Motor neuron (in vitro differentiated cells): ENCODE measurements at regions not wholly inside any gene's neighbourhood (a gene's known extent, or its start where the extent isn't known, plus 50 kb on each side); places are given as distances from the start of the nearest gene placed in this dataset.
"Not testable (repeated sequence)": the region's sequence is repeated elsewhere in the genome, so short reads cannot be mapped to it uniquely, and the experiment has no call there.

ENCODE experiments used
- ATAC-seq, 8 experiments: fragments of 200-7000 bp; cut with Tn5 transposase; replicated peaks in 6 of 8; 2 replicates each; pipeline ENCODE4 v1.8.0; 2021; ENCODE audit warnings: mild to moderate bottlenecking in 8 of 8, moderate library complexity in 8 of 8
- H3K27ac ChIP-seq, 2 donors: fragments of 250-450 bp; sonication (Bioruptor Pico); 2 replicates each; pipeline ENCODE4 v1.9.0; 2021; ENCODE audit warnings: antibody characterized with exemption in 2 of 2, mild to moderate bottlenecking in 2 of 2, moderate library complexity in 1 of 2
- H3K4me1 ChIP-seq, 2 donors: fragments of 250-450 bp; sonication (Bioruptor Pico); replicated peaks in 1 of 2; 2 replicates each; pipeline ENCODE4 v1.6.1; 2021; ENCODE audit warnings: antibody characterized with exemption in 2 of 2, mild to moderate bottlenecking in 2 of 2, moderate library complexity in 1 of 2
- H3K4me3 ChIP-seq, 5 donors: fragments of 250-450 bp; sonication (Bioruptor Pico); 2 replicates each; pipeline ENCODE4 v1.9.0; 2021; ENCODE audit warnings: antibody characterized with exemption in 5 of 5, mild to moderate bottlenecking in 5 of 5, moderate library complexity in 4 of 5
- WGBS, 10 experiments: fragments of 450-650 bp; shearing (Covaris generic); methylation state at CpG; one replicate each; pipeline ENCODE4 v1.0.0; 2022; 5-methylcytosine and 5-hydroxymethylcytosine counted together
- in situ Hi-C, 9 experiments: fragments of 400-800 bp; cut with MboI; loops; one replicate each; pipeline ENCODE4 v1.15.0; 2021; ENCODE audit warnings: low sequenced_read_pairs in 9 of 9, low pct_unique_long_range_greater_than_20kb in 2 of 9; ENCODE audit not compliant: unreplicated experiment in 9 of 9

DNA sequence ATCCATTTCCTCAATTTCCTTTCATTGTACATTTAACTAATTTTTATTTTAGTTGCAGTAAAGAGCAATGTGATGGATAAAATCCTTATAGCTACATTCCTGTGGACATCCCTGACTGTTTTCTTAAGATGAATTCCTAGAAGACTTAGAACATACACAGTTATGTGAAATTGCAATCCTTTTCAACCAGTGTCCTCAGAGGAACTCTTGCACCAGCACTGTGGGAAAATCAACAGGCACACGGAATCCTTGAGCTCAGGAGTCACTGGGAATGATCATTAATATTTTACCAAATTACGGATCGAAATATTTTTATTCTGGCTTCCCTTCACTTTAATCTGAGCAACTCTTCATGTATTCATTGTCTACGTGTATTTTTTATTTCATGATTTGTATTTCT lies 901.9 kb upstream of the WWC1 start:
- WGBS, 10 experiments: 13 to 98% (median 73%) methylated on average over 2 to 4 of the region's 4 CpGs; no CpG with 5 or more reads in 1 of the 10 experiments
- no peak for ATAC-seq
- no peaks in the 10 kb centered on the region for H3K4me1 ChIP-seq
- H3K27ac ChIP-seq: no peak overlapping the region
- no peak overlapping the region for H3K4me3 ChIP-seq
- in situ Hi-C loops: no loop called here

DNA sequence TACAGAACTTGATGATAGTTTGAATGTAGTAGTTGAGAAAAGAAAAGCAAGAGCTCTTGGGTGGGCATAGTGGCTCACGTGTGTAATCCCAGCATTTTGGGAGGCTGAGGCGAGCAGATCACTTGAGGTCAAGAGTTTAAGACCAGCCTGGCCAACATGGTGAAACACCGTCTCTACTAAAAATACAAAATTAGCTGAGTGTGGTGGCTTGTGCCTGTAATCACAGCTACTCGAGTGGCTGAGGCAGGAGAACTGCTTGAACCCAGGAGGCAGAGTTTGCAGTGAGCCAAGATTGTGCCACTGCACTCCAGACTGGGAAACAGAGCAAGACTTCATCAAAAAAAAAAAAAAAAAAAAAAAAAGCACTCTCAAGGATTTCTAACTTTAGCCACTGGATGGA lies 900.2 kb upstream of the WWC1 start:
- H3K4me1 ChIP-seq, H3K27ac ChIP-seq, H3K4me3 ChIP-seq, ATAC-seq, in situ Hi-C loops: not testable (repeated sequence)
- 5 to 100% (median 80%) methylated on average over 1 to 4 of the region's 4 CpGs for WGBS, 10 experiments

DNA sequence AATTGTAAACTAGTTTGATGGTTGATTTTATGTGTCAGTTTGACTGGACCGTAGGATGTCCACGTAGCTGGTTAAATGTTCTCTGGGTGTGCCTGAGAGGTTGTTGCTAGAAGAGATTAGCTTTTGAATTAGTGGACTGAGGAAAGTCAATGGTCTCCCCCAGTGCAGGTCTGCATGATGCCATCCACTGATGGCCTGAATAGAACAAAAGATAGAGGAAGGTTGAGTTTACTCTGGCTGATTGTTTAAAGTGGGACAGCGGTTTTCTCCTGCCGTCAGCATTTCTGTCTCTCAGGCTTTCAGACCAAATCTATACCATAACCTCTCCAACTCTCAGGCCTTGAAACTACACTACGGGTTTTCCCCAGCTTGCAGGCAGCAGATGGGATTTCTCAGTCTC lies 899.2 kb upstream of the WWC1 start:
- in situ Hi-C loops: no loop called here
- 35 to 80% (median 47%) methylated on average over 1 to 4 of the region's 5 CpGs for WGBS, 10 experiments
- Histone ChIP-seq H3K4me3 (no peak overlapping the region), H3K4me1 (no peaks in the 10 kb centered on the region), H3K27ac (no peak overlapping the region)
- ATAC-seq: no peak

DNA sequence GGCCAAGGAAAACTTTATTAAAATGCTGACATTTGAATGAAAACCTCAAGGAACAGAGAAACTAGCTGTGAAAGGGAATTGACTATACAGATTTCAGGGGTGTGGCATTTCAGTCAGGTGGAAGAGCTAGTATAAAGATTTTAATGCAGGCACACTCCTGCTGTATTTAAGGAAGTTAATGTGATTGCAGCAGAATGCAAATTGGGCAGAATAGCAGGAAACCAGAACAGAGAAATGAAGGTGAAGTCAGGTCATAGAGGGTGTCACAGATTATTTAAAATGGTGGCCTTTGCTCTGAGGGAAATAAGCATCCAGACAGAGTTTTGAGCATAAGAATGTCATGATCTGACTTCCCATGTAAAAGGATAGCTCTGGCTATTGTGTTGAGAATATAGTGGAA lies 898.1 kb upstream of the WWC1 start:
- in situ Hi-C loops: no loop called here
- Histone ChIP-seq H3K4me1 (no peaks in the 10 kb centered on the region), H3K27ac (no peak overlapping the region), H3K4me3 (no peak overlapping the region)
- no peak for ATAC-seq

DNA sequence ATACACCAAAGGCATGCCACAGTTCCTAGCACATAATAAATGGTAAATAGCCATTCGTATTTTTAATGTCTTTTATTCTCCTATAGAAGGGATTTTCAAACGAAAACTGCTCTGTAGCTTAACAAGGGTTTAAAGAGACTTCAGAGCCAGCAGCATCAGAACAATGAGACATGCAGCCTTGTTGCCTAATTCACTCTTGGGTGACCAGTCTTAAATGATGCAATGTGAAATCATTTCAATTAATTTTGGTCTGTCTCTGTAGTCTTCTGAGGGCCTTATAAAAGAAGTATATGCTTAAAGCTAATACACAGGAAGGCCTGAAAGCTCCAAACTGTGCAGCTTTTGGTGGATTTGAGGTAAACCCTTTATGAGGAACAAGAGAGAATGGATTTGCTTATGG lies 888.8 kb upstream of the WWC1 start:
- in situ Hi-C loops: no loop called here
- 0 to 100% (median 56%) methylated on average over 1 to 2 of the region's 2 CpGs; no CpG with 5 or more reads in 3 of the 10 experiments for WGBS, 10 experiments
- no peak overlapping the region for H3K4me3 ChIP-seq
- ATAC-seq: peak in 3 of 8 experiments; percentile 64 to 78 (median 76)
- no peak overlapping the region for H3K27ac ChIP-seq
- H3K4me1 ChIP-seq: peaks cover 10 to 25% of the 10 kb centered on the region in 2 donors

DNA sequence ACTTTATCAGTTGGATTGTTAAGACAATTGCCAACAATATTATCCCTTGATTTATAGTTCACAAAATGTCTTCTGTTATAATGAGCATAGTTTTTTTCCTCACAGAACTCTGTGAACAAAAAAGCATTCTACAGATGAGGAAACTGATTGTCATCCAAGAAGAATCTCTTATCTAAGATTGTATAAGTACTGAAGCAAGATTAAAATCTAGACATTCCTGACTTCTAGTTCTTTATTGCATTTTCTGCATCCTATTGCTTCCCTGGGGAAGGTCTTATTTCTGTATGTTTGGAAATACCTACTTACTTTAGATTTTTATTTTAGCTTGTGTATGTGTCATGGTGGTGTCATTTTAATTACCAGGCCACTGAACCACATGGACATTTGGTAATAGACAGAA lies 884.9 kb upstream of the WWC1 start:
- in situ Hi-C loops: no loop called here
- no peak for ATAC-seq
- H3K4me1 ChIP-seq: peaks cover 10 to 17% of the 10 kb centered on the region in 2 donors
- H3K4me3 ChIP-seq: no peak overlapping the region
- no peak overlapping the region for H3K27ac ChIP-seq

DNA sequence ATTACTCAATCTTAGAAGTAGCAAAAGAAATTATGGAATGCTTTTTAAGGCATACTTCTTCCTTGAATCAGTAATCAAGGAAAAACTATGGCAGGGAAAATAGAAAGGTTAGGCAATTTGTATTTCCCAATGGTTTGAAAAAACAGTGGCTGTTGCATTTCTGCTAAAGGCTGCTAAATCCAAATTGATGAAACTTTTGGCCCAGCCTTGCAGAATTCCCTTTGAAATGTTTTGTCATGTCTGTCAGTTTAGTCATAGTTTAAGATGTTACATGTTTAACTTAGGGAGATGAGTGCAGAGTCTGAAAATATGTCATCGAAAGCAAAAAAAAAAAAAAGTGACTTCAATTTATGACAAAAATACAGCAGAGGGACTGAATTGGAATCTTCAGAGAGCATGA lies 878.9 kb upstream of the WWC1 start:
- Histone ChIP-seq H3K27ac (no peak overlapping the region), H3K4me3 (no peak overlapping the region), H3K4me1 (peaks cover 2 to 24% of the 10 kb centered on the region in 2 donors)
- in situ Hi-C loops: no loop called here
- WGBS, 10 experiments: 0 to 100% (median 95%) methylated on average over 1 of the region's 1 CpG
- ATAC-seq: no peak

DNA sequence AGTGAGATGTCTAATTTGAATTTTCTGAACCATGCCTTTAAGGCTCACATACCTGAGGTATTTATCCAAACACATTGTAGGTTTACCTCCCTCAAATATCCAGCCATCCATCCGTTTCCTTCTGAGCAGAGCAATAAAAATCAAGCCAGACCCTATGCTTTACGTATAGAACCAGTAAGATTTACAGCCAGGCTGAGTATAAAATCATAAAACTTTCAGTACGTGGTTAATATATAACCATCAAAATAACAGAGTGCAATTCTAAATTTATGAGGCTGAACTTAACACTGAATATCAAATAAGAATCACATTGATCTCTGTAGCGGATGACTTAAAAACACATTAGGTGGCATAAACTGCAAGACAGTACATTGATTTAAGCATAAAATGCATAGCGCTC lies 877.9 kb upstream of the WWC1 start:
- ATAC-seq: peak in 4 of 8 experiments; percentile 10 to 86 (median 26)
- no peak overlapping the region for H3K27ac ChIP-seq
- no peak overlapping the region for H3K4me3 ChIP-seq
- peaks cover 2 to 24% of the 10 kb centered on the region in 2 donors for H3K4me1 ChIP-seq
- in situ Hi-C loops: no loop called here
- 15 to 73% (median 59%) methylated on average over 2 to 5 of the region's 5 CpGs; no CpG with 5 or more reads in 1 of the 10 experiments for WGBS, 10 experiments

DNA sequence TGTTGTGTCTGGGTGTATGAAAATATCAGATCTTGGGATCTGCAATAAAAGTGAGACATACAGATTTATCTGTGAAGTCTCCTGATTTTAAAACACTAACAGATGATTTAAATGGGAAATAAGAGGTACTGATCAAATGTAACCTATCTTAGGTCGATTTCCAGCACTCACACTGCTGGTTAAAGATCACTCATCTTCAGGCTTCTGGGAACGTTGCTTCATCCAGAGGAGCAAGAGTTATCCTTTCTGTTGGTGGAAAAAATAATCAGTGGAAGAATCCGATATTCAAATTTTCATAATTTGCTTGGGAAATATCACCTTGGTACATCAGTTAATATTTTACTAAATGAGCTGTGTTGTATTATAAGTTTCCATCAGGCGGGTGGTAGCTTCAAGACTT lies 876.8 kb upstream of the WWC1 start:
- WGBS, 10 experiments: 11 to 100% (median 67%) methylated on average over 1 to 4 of the region's 4 CpGs; no CpG with 5 or more reads in 2 of the 10 experiments
- ATAC-seq: no peak
- no peak overlapping the region for H3K27ac ChIP-seq
- no peak overlapping the region for H3K4me3 ChIP-seq
- H3K4me1 ChIP-seq: peaks cover 2 to 24% of the 10 kb centered on the region in 2 donors
- in situ Hi-C loops: no loop called here

DNA sequence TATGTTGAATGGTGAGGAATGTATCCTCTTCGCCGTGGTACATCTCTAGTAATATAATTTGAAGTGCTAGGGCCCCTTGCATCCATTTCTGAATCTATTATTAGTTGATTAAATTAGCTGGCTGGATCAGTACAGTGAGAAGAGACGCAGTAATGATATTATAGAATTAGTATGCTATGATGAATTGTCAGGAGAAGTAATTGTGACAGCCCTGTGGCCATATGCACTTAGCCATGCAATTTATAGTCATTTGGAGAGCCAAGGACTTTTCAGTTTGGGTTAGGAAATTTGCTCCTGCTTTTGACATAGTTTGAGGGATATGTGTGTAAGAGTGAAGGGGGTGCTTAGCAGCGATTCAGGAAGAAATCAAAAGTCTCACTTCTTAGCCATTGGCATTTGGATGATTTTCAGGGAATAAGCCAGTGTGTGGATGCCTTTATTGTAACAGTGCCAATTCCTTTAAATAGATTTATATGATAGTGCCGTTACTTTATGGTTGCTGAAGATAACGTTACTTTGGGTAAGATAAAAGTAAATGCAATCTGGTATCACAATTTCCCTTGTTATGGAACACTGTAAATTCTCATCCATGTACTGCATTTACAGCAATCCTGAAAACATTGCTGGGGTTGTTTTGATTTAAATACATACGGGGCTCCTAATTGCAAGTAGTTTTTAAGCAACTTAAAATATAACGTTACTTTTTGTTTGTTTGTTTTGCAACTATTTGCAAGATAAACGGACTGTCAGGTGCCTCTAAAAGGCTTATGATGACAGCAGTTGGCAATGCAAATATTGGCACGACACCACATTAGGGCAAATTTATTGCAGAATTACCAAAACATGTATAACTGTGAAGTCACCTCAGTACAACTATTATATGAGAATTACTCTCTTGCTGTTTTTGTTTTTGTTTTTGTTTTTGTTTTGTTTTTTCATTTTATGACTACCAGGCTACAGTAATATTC lies 875.4 kb upstream of the WWC1 start:
- no peak overlapping the region for H3K4me3 ChIP-seq
- in situ Hi-C loops: no loop called here
- H3K4me1 ChIP-seq: peaks cover 2 to 24% of the 10 kb centered on the region in 2 donors
- ATAC-seq: peak in 4 of 8 experiments; percentile 36 to 76 (median 60)
- 23 to 86% (median 61%) methylated on average over 3 to 10 of the region's 10 CpGs for WGBS, 10 experiments
- no peak overlapping the region for H3K27ac ChIP-seq

DNA sequence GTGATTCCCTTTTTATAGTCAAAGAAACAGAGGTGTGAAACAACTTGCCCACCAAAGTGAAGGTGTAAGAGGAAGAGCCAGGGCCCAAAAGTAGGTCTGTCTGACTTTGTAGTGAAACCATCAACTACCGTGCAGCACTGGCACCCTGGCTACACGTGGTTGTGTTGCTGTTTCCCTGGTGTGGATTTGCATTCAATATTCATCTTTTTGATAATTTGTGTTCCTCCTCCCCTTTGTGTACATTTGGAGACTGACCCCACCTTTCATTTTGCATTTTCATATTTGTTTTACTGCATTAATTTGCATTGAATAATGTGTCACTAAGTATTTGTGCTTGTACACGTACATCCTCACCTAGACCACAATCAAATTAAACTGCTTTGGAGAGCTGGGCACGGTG lies 873.8 kb upstream of the WWC1 start:
- in situ Hi-C loops: no loop called here
- no peak overlapping the region for H3K4me3 ChIP-seq
- ATAC-seq: peak in 3 of 8 experiments; percentile 50 to 96 (median 93)
- peaks cover 2 to 24% of the 10 kb centered on the region in 2 donors for H3K4me1 ChIP-seq
- 0 to 100% (median 87%) methylated on average over 1 to 4 of the region's 4 CpGs; no CpG with 5 or more reads in 3 of the 10 experiments for WGBS, 10 experiments
- no peak overlapping the region for H3K27ac ChIP-seq

DNA sequence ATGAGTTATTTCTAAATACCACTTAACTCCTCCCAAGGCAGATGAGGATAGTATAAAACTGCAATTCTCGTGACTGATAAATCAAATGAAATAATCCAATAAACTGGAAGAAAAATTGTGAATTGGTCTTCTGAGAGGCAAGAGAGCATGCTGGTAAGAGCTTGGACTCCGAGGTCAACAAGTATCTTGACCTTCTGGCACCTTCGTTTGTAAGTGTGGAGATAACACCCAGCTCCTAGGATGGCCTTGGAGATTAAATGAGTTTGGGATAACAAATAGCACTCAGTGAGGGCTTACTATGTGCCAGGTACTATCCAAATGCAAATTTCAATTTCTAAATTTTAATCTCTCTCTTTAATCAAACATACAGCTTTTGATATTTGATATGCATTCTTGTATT lies 866.3 kb upstream of the WWC1 start:
- no peak for ATAC-seq
- in situ Hi-C loops: no loop called here
- Histone ChIP-seq H3K27ac (no peak overlapping the region), H3K4me1 (peaks cover 8 to 25% of the 10 kb centered on the region in 2 donors), H3K4me3 (no peak overlapping the region)
- whole genome bisulfite sequencing, 10 experiments: 11 to 86% (median 74%) methylated on average over 1 to 3 of the region's 3 CpGs; no CpG with 5 or more reads in 1 of the 10 experiments

DNA sequence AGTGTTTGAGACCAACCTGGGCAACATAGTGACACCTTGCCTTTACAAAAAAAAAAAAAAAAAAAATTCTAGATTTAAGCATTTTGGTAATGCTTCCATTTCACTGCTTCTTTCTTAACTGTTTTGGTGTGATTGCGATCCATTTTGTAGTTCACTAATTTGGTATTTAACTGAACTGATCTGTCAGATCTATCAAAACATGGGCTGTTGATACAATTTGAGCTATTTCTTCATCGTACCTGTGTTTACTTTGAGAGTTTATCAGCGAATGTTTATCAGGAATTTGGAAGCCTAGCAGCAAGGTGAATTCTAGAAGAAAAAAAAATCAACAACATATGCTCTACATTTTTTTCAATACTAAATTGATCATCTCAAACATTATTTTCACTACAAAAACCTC lies 864.9 kb upstream of the WWC1 start:
- in situ Hi-C loops: no loop called here
- 0 to 100% (median 70%) methylated on average over 2 to 3 of the region's 3 CpGs; no CpG with 5 or more reads in 1 of the 10 experiments for WGBS, 10 experiments
- no peak overlapping the region for H3K27ac ChIP-seq
- peaks cover 8 to 25% of the 10 kb centered on the region in 2 donors for H3K4me1 ChIP-seq
- no peak for ATAC-seq
- H3K4me3 ChIP-seq: no peak overlapping the region

DNA sequence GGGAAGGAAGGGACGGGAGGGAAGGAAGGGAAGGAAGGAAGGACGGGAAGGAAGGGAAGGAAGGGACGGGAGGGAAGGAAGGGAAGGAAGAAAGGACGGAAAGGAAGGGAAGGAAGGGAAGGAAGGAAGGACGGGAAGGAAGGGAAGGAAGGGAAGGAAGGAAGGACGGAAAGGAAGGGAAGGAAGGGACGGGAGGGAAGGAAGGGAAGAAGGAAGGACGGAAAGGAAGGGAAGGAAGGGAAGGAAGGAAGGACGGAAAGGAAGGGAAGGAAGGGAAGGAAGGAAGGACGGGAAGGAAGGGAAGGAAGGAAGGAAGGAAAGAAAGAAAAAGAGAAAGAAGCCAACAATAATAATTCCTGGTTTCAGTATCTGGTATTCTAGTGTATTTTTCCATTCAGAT lies 863.8 kb upstream of the WWC1 start:
- H3K27ac ChIP-seq, H3K4me3 ChIP-seq, ATAC-seq, in situ Hi-C loops: not testable (repeated sequence)
- WGBS, 10 experiments: 65 to 100% (median 83%) methylated on average over 1 to 6 of the region's 10 CpGs; no CpG with 5 or more reads in 6 of the 10 experiments
- peaks cover 8 to 25% of the 10 kb centered on the region in 2 donors for H3K4me1 ChIP-seq
